NK-92 treated with Interleukin-12 subunit alpha and Interleukin-12 subunit beta, amount 100 ng/mL, for 24 hours (cell line): ENCODE measurements at regions not wholly inside any gene's neighbourhood (a gene's known extent, or its start where the extent isn't known, plus 50 kb on each side); places are given as distances from the start of the nearest gene placed in this dataset.
"Not testable (repeated sequence)": the region's sequence is repeated elsewhere in the genome, so short reads cannot be mapped to it uniquely, and the experiment has no call there.

Source experiments
- DNase-seq: peaks from one replicate; lab custom pipeline; 2025; lab: John Stamatoyannopoulos, UW

- DNase-seq = no peak
Observed at GRCh38 chr4:100026066-100026465, 76.0 kb upstream of the H2AZ1 start.

GRCh38 chr4:100023800-100024199, 73.7 kb upstream of the H2AZ1 start:
- no peak for DNase-seq

DNA sequence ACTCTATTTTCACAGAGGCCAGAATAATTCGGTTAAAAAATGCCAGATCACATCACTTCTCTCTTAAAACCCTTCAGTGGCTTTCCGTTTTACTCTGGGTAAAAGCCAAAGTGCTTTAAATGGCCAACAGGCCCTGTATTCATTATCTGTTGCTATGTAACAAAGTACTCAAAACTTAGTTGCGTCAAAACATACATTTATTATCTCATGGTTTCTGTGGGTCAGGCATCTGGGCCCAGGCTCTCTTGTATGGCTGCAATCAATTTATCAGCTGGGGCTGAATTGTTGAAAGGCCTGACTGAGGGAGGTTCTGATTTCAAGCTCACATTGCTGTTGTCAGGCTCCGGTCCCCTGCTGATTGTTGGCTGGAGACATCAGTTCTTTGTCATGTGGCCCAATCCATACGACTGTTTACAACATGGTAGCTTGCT, 72.7 kb upstream of the H2AZ1 start:
- no peak for DNase-seq

DNA sequence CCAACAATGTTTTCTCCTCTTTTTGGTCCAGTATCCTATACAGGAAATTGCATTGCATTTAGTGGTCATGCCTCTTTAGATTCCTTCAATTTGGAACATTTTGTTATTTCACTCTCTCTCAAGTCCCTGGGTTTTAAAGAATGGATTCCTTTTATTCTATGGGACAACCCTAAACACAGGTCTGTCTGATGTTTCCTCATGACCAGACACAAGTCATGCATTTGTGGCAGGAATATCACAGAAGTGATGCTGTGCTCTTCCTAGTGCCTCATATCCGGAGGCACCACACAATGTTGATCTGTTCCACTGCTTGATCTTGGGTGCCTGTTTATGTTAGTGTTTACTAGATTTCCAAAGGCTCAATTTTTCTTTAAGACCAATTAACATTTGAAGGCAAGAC, 69.7 kb upstream of the H2AZ1 start:
- DNase-seq = no peak

- no peak for DNase-seq
Observed at GRCh38 chr4:100017637-100018310, 67.7 kb upstream of the H2AZ1 start.

DNA sequence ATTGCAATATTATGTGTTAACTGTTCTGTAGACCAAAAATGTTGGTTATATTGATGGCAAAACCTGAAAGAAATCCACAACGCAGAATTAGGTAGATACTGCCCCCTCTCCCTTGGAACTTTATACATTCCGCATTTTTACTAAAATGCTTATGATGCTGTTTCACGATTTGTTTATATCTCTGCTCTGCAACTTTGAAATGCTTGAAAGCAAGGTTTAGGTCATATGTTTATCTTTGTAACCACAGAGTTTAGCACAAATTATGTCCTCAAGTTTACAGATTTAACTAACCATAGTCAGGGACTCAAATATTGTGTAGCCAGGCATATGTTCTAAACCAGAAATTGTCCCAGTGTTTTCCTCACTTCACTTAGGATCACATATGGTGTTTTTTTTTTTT, 66.1 kb upstream of the H2AZ1 start:
- no peak for DNase-seq

DNA sequence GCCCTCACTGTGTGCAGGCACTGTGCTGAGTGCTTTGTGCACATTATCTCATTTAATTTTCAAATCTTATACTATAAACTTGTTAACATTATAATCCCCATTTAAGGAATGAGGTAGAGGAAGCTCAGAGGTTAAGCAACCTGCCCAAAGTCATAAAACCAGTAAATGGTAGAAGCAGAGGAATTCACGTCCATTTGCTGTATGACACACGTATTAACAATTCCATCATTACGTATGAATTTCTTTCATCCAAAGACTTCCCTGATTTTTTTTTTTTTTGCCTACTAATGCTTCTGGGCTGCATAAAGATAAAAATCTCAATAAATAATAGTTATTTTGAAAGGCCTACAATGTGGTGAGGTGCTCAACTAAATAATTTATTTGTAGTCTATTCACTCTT, 64.5 kb upstream of the H2AZ1 start:
- DNase-seq = no peak

DNA sequence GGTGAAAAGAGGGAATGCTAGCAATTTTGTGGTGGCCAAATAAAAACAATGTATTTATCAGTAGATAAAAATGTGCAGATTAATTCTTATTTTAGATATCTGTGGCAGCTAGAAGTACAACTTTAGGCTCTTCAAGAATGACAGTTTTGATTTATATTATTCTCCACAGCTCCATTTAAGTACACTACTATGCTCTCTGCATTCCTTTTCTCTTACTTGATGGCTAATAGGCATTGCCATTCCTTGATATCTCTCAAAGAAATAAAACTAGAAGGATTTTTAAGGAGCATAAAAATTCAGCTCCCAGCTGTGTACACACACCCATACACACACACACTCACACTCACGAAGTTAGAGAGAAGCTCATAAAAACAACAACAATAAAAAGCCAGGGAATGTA, 59.4 kb upstream of the H2AZ1 start:
- no peak for DNase-seq

DNA sequence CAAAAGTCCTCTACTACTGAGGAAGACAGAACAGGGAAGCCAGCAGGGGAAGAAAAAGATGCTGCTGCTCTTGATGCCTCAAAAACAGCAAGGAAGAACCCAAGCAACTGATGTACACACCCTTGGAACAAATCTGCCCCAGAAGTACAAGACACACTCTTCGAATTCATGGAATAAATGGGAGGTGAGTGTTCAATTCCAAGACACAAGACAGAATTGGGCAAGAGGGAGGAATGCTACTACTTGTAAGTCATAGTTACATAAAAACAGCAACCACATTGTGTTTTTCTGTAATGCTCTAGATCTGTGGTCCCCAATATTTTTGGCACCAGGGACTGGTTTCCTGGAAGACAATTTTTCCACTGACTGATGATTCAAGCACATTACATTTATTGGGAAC, 58.0 kb upstream of the H2AZ1 start:
- DNase-seq = no peak

DNA sequence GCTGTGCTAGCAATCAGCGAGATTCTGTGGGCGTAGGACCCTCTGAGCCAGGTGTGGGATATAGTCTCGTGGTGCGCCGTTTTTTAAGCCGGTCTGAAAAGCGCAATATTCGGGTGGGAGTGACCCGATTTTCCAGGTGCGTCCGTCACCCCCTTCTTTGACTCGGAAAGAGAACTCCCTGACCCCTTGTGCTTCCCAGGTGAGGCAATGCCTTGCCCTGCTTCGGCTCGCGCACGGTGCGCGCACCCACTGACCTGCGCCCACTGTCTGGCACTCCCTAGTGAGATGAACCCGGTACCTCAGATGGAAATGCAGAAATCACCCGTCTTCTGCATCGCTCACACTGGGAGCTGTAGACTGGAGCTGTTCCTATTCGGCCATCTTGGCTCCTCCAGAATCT, 56.1 kb upstream of the H2AZ1 start:
- DNase-seq = not testable (repeated sequence)
